Cardiac muscle cell (in vitro differentiated cells and primary cell): ENCODE measurements at regions not wholly inside any gene's neighbourhood (a gene's known extent, or its start where the extent isn't known, plus 50 kb on each side); places are given as distances from the start of the nearest gene placed in this dataset.

Source experiments
- DNase-seq, 2 donors: peaks; one replicate each; pipeline versions ENCODE4 v3.0.0 to v3.0.0-alpha.2; 2010 to 2017; ENCODE audit warnings: low read depth in 1 of 2, low spot score in 1 of 2
- H3K27ac ChIP-seq: fragments of 200-600 bp; sonication (generic); 2 replicates; pipeline ENCODE4 v1.5.1; 2016
- H3K27me3 ChIP-seq: fragments of 200-600 bp; sonication (generic); 2 replicates; pipeline ENCODE4 v1.6.0; 2016; ENCODE audit warnings: control low read depth
- H3K36me3 ChIP-seq: fragments of 200-600 bp; sonication (generic); 2 replicates; pipeline ENCODE4 v1.5.1; 2016; ENCODE audit warnings: control low read depth
- H3K4me1 ChIP-seq: fragments of 200-600 bp; sonication (generic); 2 replicates; pipeline ENCODE4 v1.8.1; 2017; ENCODE audit warnings: low read depth, mild to moderate bottlenecking, mixed run types
- H3K4me3 ChIP-seq: fragments of 200-600 bp; sonication (generic); 2 replicates; pipeline ENCODE4 v1.5.1; 2016; ENCODE audit warnings: mild to moderate bottlenecking
- H3K9me3 ChIP-seq: fragments of 200-600 bp; sonication (generic); 2 replicates; pipeline ENCODE4 v1.5.1; 2017; ENCODE audit warnings: low read depth, mild to moderate bottlenecking, control low read depth
- TF ChIP-seq, protein P1 (sequence below): IDR thresholded peaks from 2 replicates; pipeline ENCODE4 v1.5.1; 2012; ENCODE audit warnings: low read depth, mild to moderate bottlenecking, low read length

- H3K4me1 ChIP-seq, result no peaks in the 10 kb centered on the region
- no peaks in the 10 kb centered on the region for H3K9me3 ChIP-seq
- peaks cover 3% of the 10 kb centered on the region for H3K27me3 ChIP-seq
- TF ChIP-seq, protein P1, sequence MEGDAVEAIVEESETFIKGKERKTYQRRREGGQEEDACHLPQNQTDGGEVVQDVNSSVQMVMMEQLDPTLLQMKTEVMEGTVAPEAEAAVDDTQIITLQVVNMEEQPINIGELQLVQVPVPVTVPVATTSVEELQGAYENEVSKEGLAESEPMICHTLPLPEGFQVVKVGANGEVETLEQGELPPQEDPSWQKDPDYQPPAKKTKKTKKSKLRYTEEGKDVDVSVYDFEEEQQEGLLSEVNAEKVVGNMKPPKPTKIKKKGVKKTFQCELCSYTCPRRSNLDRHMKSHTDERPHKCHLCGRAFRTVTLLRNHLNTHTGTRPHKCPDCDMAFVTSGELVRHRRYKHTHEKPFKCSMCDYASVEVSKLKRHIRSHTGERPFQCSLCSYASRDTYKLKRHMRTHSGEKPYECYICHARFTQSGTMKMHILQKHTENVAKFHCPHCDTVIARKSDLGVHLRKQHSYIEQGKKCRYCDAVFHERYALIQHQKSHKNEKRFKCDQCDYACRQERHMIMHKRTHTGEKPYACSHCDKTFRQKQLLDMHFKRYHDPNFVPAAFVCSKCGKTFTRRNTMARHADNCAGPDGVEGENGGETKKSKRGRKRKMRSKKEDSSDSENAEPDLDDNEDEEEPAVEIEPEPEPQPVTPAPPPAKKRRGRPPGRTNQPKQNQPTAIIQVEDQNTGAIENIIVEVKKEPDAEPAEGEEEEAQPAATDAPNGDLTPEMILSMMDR, result no peak
- no peaks in the 10 kb centered on the region for H3K36me3 ChIP-seq
- no peak overlapping the region for H3K4me3 ChIP-seq
- no peak for DNase-seq
- H3K27ac ChIP-seq, result no peak overlapping the region
These were observed 61.2 kb upstream of the SGK1 start for GRCh38 chr6:134379076-134379475.

DNA sequence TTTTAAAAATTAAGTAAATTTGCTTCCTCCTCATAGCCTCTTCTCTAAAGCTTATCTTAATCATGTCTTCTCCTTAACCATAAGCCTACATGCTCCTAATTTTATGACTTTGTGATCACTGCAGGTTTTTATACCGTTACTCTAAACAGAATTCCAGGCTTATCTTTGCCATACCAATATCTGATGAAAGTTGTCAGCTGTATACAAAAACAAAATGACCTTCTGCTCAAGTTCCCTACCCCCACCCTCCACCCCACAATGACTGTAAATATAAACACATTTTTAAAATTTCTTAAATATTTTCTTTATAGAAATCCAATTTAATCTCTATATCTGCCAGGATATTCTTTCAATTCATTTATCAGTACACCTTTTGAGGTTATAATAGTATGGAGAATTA is 60.5 kb upstream of the SGK1 start:
- Histone ChIP-seq H3K4me1 (no peaks in the 10 kb centered on the region), H3K27me3 (peaks cover 3% of the 10 kb centered on the region), H3K36me3 (no peaks in the 10 kb centered on the region), H3K27ac (no peak overlapping the region), H3K9me3 (no peaks in the 10 kb centered on the region), H3K4me3 (no peak overlapping the region)
- TF ChIP-seq, protein P1, result no peak
- no peak for DNase-seq

- TF ChIP-seq, protein P1, result no peak
- DNase-seq, result no peak
- no peaks in the 10 kb centered on the region for H3K4me1 ChIP-seq
- H3K4me3 ChIP-seq, result no peak overlapping the region
- H3K36me3 ChIP-seq, result no peaks in the 10 kb centered on the region
- no peaks in the 10 kb centered on the region for H3K9me3 ChIP-seq
- H3K27me3 ChIP-seq, result peaks cover 11% of the 10 kb centered on the region
- no peak overlapping the region for H3K27ac ChIP-seq
These were observed 58.9 kb upstream of the SGK1 start for GRCh38 chr6:134376785-134377184.

DNA sequence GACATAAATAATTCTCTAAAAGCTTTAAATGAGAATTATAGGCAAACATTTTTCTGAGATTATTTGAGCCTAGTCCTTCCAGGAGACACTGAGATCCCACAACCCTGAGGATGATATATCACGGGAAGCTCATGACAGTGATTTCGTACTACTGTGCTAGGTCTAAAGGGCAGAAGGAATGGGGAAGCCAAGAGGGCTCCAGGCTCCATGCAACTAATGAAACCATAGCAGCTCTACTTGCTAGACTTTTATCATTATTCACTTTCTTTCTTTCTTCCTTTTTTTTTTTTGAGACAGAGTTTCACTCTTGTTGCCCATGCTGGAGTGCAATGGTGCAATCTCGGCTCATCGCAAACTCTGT is 57.3 kb upstream of the SGK1 start:
- no peak for DNase-seq

GRCh38 chr6:134374491-134375219 is 56.7 kb upstream of the SGK1 start:
- no peak overlapping the region for H3K4me3 ChIP-seq
- no peak for DNase-seq
- H3K27ac ChIP-seq, result no peak overlapping the region
- H3K36me3 ChIP-seq, result no peaks in the 10 kb centered on the region
- H3K9me3 ChIP-seq, result no peaks in the 10 kb centered on the region
- TF ChIP-seq, protein P1, result no peak
- H3K4me1 ChIP-seq, result no peaks in the 10 kb centered on the region
- peaks cover 11% of the 10 kb centered on the region for H3K27me3 ChIP-seq

More for the DNA sequence above, 57.3 kb upstream of the SGK1 start:
- Histone ChIP-seq H3K27ac (no peak overlapping the region), H3K4me3 (no peak overlapping the region), H3K9me3 (no peaks in the 10 kb centered on the region), H3K36me3 (no peaks in the 10 kb centered on the region), H3K4me1 (no peaks in the 10 kb centered on the region), H3K27me3 (peaks cover 11% of the 10 kb centered on the region)
- TF ChIP-seq, protein P1, result no peak

GRCh38 chr6:134373993-134374392 is 56.1 kb upstream of the SGK1 start:
- no peak for DNase-seq
- no peaks in the 10 kb centered on the region for H3K36me3 ChIP-seq
- H3K27ac ChIP-seq, result no peak overlapping the region
- H3K4me3 ChIP-seq, result no peak overlapping the region
- no peaks in the 10 kb centered on the region for H3K4me1 ChIP-seq
- TF ChIP-seq, protein P1, result no peak
- no peaks in the 10 kb centered on the region for H3K9me3 ChIP-seq
- peaks cover 11% of the 10 kb centered on the region for H3K27me3 ChIP-seq
